ENCODE measurements at regions not wholly inside any gene's neighbourhood (a gene's known extent, or its start where the extent isn't known, plus 50 kb on each side); places are given as distances from the start of the nearest gene placed in this dataset.

- no peak for DNase-seq (ENCODE audit: low read depth)
These were observed 679.8 kb downstream of the EPM2A start for GRCh38 chr6:145055567-145055966.

GRCh38 chr6:145060714-145061113, 674.6 kb downstream of the EPM2A start:
- no peak for DNase-seq (ENCODE audit: low read depth)

GRCh38 chr6:145063091-145063490, 672.2 kb downstream of the EPM2A start:
- no peak for DNase-seq (ENCODE audit: low read depth)

- DNase-seq (ENCODE audit: low read depth): no peak
These were observed 667.9 kb downstream of the EPM2A start for GRCh38 chr6:145067430-145067829.

GRCh38 chr6:145068577-145068976, 666.7 kb downstream of the EPM2A start:
- DNase-seq (ENCODE audit: low read depth): no peak

GRCh38 chr6:145069966-145070365, 665.4 kb downstream of the EPM2A start:
- DNase-seq (ENCODE audit: low read depth): peak; percentile 29

GRCh38 chr6:145070791-145071190, 664.5 kb downstream of the EPM2A start:
- DNase-seq (ENCODE audit: low read depth): peak; percentile 60

GRCh38 chr6:145071836-145072235, 663.5 kb downstream of the EPM2A start:
- peak; percentile 69 for DNase-seq (ENCODE audit: low read depth)

- DNase-seq (ENCODE audit: low read depth): no peak
These were observed 661.5 kb downstream of the EPM2A start for GRCh38 chr6:145073811-145074210.

GRCh38 chr6:145074805-145075204, 660.5 kb downstream of the EPM2A start:
- DNase-seq (ENCODE audit: low read depth): no peak

GRCh38 chr6:145075425-145075824, 659.9 kb downstream of the EPM2A start:
- no peak for DNase-seq (ENCODE audit: low read depth)

GRCh38 chr6:145076115-145076841, 659.0 kb downstream of the EPM2A start:
- no peak for DNase-seq (ENCODE audit: low read depth)

- no peak for DNase-seq (ENCODE audit: low read depth)
These were observed 657.9 kb downstream of the EPM2A start for GRCh38 chr6:145077382-145077781.

GRCh38 chr6:145080651-145081050, 654.7 kb downstream of the EPM2A start:
- DNase-seq (ENCODE audit: low read depth): no peak

GRCh38 chr6:145081677-145082076, 653.6 kb downstream of the EPM2A start:
- no peak for DNase-seq (ENCODE audit: low read depth)

- no peak for DNase-seq (ENCODE audit: low read depth)
These were observed 653.0 kb downstream of the EPM2A start for GRCh38 chr6:145082359-145082758.

- peak; percentile 23 for DNase-seq (ENCODE audit: low read depth)
These were observed 649.1 kb downstream of the EPM2A start for GRCh38 chr6:145086197-145086596.

- DNase-seq (ENCODE audit: low read depth): peak; percentile 54
These were observed 648.3 kb downstream of the EPM2A start for GRCh38 chr6:145087034-145087433.

- no peak for DNase-seq (ENCODE audit: low read depth)
These were observed 644.3 kb downstream of the EPM2A start for GRCh38 chr6:145090801-145091585.

- DNase-seq (ENCODE audit: low read depth): no peak
These were observed 643.7 kb downstream of the EPM2A start for GRCh38 chr6:145091586-145092142.

- no peak for DNase-seq (ENCODE audit: low read depth)
These were observed 642.8 kb downstream of the EPM2A start for GRCh38 chr6:145092554-145092953.

- DNase-seq (ENCODE audit: low read depth): no peak
These were observed 642.1 kb downstream of the EPM2A start for GRCh38 chr6:145093226-145093625.

GRCh38 chr6:145096846-145097245, 638.5 kb downstream of the EPM2A start:
- no peak for DNase-seq (ENCODE audit: low read depth)

Data from RPMI7951 (cell line).